OCI-LY7 (cell line): ENCODE measurements at regions not wholly inside any gene's neighbourhood (a gene's known extent, or its start where the extent isn't known, plus 50 kb on each side); places are given as distances from the start of the nearest gene placed in this dataset.

ENCODE experiments used
- EZH2phosphoT487 ChIP-seq: fragments of 200-600 bp; sonication (generic); IDR thresholded peaks from 2 replicates; pipeline ENCODE4 v1.6.1; 2018; ENCODE audit warnings: low read depth, borderline replicate concordance, mild to moderate bottlenecking, mixed run types, antibody characterized with exemption, low read length, moderate library complexity, mixed read lengths
- TF ChIP-seq, protein P1 (sequence below): fragments of 200-600 bp; sonication (generic); conservative IDR thresholded peaks from 2 replicates; pipeline ENCODE4 v1.5.1; 2014; ENCODE audit warnings: mild to moderate bottlenecking, antibody characterized with exemption, low read length, moderate library complexity, mixed read lengths

DNA sequence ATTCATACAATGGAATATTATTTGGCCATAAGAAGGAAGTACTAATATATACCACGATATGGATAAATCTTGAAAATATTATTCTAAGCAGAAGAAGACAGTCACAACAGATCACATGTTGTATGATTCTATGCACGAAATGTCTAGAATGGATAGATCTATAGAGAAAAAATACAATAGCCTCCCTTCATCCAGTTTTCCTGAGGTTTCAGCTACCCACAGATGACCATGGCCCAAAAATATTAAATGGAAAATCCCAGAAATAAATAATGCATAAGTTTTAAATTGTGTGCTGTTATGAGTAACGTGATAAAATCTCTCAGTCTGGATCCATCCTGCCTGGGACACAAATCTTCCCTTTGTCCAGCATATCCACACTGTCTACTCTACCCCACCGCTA, 162.2 kb upstream of the ST8SIA2 start:
- TF ChIP-seq, protein P1, sequence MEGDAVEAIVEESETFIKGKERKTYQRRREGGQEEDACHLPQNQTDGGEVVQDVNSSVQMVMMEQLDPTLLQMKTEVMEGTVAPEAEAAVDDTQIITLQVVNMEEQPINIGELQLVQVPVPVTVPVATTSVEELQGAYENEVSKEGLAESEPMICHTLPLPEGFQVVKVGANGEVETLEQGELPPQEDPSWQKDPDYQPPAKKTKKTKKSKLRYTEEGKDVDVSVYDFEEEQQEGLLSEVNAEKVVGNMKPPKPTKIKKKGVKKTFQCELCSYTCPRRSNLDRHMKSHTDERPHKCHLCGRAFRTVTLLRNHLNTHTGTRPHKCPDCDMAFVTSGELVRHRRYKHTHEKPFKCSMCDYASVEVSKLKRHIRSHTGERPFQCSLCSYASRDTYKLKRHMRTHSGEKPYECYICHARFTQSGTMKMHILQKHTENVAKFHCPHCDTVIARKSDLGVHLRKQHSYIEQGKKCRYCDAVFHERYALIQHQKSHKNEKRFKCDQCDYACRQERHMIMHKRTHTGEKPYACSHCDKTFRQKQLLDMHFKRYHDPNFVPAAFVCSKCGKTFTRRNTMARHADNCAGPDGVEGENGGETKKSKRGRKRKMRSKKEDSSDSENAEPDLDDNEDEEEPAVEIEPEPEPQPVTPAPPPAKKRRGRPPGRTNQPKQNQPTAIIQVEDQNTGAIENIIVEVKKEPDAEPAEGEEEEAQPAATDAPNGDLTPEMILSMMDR, result no peak
- TF ChIP-seq EZH2phosphoT487, result no peak
